Esophagus muscularis mucosa (tissue), 3 donors: ENCODE measurements at regions not wholly inside any gene's neighbourhood (a gene's known extent, or its start where the extent isn't known, plus 50 kb on each side); places are given as distances from the start of the nearest gene placed in this dataset.

ENCODE experiments used
- POLR2A ChIP-seq: fragments of 450-650 bp; IDR thresholded peaks from one replicate; pipeline ENCODE4 v1.6.1; 2017; ENCODE audit warnings: antibody characterized with exemption, moderate library complexity, mild to moderate bottlenecking, low read depth
- POLR2AphosphoS5 ChIP-seq, 2 donors: sonication (generic); formaldehyde crosslinking; IDR thresholded peaks; one replicate each; pipeline ENCODE4 v1.6.1; 2017; ENCODE audit warnings: antibody characterized with exemption in 2 of 2
- TF ChIP-seq, protein P1 (sequence below), 3 experiments: fragments of 200-600 bp in 2 of 3; fragments of 450-650 bp in 1 of 3; sonication (generic) in 2 of 3; IDR thresholded peaks; one replicate each; pipeline ENCODE4 v1.5.1; 2017 to 2019; ENCODE audit warnings: antibody characterized with exemption in 3 of 3, mild to moderate bottlenecking in 2 of 3, moderate library complexity in 1 of 3

GRCh38 chr16:86885139-86885538 lies 306.8 kb downstream of the FOXL1 start:
- TF ChIP-seq POLR2AphosphoS5 (IDR thresholded peaks at IDR 0.05) (no peak), POLR2A (no peak)
- TF ChIP-seq, protein P1, sequence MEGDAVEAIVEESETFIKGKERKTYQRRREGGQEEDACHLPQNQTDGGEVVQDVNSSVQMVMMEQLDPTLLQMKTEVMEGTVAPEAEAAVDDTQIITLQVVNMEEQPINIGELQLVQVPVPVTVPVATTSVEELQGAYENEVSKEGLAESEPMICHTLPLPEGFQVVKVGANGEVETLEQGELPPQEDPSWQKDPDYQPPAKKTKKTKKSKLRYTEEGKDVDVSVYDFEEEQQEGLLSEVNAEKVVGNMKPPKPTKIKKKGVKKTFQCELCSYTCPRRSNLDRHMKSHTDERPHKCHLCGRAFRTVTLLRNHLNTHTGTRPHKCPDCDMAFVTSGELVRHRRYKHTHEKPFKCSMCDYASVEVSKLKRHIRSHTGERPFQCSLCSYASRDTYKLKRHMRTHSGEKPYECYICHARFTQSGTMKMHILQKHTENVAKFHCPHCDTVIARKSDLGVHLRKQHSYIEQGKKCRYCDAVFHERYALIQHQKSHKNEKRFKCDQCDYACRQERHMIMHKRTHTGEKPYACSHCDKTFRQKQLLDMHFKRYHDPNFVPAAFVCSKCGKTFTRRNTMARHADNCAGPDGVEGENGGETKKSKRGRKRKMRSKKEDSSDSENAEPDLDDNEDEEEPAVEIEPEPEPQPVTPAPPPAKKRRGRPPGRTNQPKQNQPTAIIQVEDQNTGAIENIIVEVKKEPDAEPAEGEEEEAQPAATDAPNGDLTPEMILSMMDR (IDR thresholded peaks at IDR 0.05) = no peak
